OCI-LY3 (cell line): ENCODE measurements at regions not wholly inside any gene's neighbourhood (a gene's known extent, or its start where the extent isn't known, plus 50 kb on each side); places are given as distances from the start of the nearest gene placed in this dataset.

Experiments
- H2AFZ ChIP-seq: fragments of 200-600, 300-600 bp; shearing (Covaris generic); 2 replicates; pipeline ENCODE4 v1.6.0; 2014; ENCODE audit warnings: antibody characterized with exemption, low read depth, low read length
- H3K27ac ChIP-seq: fragments of 200-600, 300-600 bp; sonication (generic); 2 replicates; pipeline ENCODE4 v1.5.1; 2014; ENCODE audit warnings: mild to moderate bottlenecking, low read length, moderate library complexity, mixed read lengths
- H3K27me3 ChIP-seq: fragments of 200-600, 300-600 bp; sonication (generic); 2 replicates; pipeline ENCODE4 v1.6.1; 2014; ENCODE audit warnings: low read depth, low read length, mixed read lengths
- H3K36me3 ChIP-seq: fragments of 200-600, 300-600 bp; sonication (generic); replicated peaks from 2 replicates; pipeline ENCODE3; 2014; ENCODE audit warnings: low read depth, low read length, mixed read lengths
- H3K4me1 ChIP-seq: fragments of 300-600, 200-600 bp; sonication (generic); 2 replicates; pipeline ENCODE4 v1.6.1; 2014; ENCODE audit warnings: low read length, mixed read lengths
- H3K4me2 ChIP-seq: fragments of 200-600, 300-600 bp; sonication (generic); 2 replicates; pipeline ENCODE4 v1.6.1; 2014; ENCODE audit warnings: low read length, mixed read lengths
- H3K4me3 ChIP-seq: fragments of 300-600, 200-600 bp; sonication (generic); 2 replicates; pipeline ENCODE4 v1.5.1; 2014; ENCODE audit warnings: antibody characterized with exemption, mild to moderate bottlenecking, low read length, moderate library complexity
- H3K79me2 ChIP-seq: fragments of 300-600, 200-600 bp; shearing (Covaris generic); 2 replicates; pipeline ENCODE4 v1.6.1; 2014; ENCODE audit warnings: mild to moderate bottlenecking, low read length, mixed read lengths
- H3K9ac ChIP-seq: fragments of 300-600, 200-600 bp; shearing (Covaris generic); 2 replicates; pipeline ENCODE4 v1.6.0; 2014; ENCODE audit warnings: mild to moderate bottlenecking, low read length, moderate library complexity
- H3K9me3 ChIP-seq: fragments of 200-600, 300-600 bp; shearing (Covaris generic); 2 replicates; pipeline ENCODE4 v1.6.1; 2014; ENCODE audit warnings: low read length, mixed read lengths; ENCODE audit not compliant: insufficient read depth
- H4K20me1 ChIP-seq: fragments of 200-600, 300-600 bp; sonication (generic); 2 replicates; pipeline ENCODE4 v1.6.1; 2016; ENCODE audit warnings: low read length, mixed read lengths; ENCODE audit not compliant: insufficient read depth
- EZH2phosphoT487 ChIP-seq: fragments of 200-600 bp; shearing (Covaris generic); IDR thresholded peaks from 2 replicates; pipeline ENCODE4 v1.6.1; 2018; ENCODE audit warnings: antibody characterized with exemption, mixed run types, low read depth
- TF ChIP-seq, protein P1 (sequence below): fragments of 200-600, 300-600 bp; sonication (generic); IDR thresholded peaks from 2 replicates; pipeline ENCODE4 v1.5.1; 2014; ENCODE audit warnings: antibody characterized with exemption, low read length, low read depth

DNA sequence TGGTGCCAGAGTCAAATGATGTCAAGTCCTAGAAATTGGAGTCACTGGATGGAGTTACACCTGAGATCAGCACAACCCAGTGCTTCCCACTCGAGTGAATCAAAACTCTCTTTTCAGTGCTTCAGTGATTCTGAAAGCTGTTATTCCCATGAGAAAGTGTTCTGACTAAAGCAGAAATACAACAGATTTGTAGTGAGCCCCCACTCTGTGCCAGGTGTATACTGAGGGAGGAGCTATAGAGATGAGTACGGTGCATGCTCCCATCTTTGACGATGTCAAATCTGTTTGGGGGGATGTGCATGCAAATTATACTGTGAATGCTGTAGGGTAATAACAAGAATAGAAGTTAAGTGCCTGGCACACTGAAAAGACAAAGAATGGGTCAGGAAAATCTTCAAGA, 330.2 kb downstream of the HS3ST1 start:
- TF ChIP-seq EZH2phosphoT487: no peak
- TF ChIP-seq, protein P1, sequence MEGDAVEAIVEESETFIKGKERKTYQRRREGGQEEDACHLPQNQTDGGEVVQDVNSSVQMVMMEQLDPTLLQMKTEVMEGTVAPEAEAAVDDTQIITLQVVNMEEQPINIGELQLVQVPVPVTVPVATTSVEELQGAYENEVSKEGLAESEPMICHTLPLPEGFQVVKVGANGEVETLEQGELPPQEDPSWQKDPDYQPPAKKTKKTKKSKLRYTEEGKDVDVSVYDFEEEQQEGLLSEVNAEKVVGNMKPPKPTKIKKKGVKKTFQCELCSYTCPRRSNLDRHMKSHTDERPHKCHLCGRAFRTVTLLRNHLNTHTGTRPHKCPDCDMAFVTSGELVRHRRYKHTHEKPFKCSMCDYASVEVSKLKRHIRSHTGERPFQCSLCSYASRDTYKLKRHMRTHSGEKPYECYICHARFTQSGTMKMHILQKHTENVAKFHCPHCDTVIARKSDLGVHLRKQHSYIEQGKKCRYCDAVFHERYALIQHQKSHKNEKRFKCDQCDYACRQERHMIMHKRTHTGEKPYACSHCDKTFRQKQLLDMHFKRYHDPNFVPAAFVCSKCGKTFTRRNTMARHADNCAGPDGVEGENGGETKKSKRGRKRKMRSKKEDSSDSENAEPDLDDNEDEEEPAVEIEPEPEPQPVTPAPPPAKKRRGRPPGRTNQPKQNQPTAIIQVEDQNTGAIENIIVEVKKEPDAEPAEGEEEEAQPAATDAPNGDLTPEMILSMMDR: no peak
- peaks cover 29% of the 10 kb centered on the region for H3K4me1 ChIP-seq
- no peaks in the 10 kb centered on the region for H4K20me1 ChIP-seq
- H3K27me3 ChIP-seq: no peaks in the 10 kb centered on the region
- H3K9me3 ChIP-seq: no peaks in the 10 kb centered on the region
- no peak overlapping the region for H3K4me3 ChIP-seq
- no peak overlapping the region for H2AFZ ChIP-seq
- H3K27ac ChIP-seq: no peak overlapping the region
- H3K79me2 ChIP-seq: no peaks in the 10 kb centered on the region
- H3K36me3 ChIP-seq: no peaks in the 10 kb centered on the region
- H3K9ac ChIP-seq: no peak overlapping the region
- H3K4me2 ChIP-seq: peak overlapping the region; percentile 10

DNA sequence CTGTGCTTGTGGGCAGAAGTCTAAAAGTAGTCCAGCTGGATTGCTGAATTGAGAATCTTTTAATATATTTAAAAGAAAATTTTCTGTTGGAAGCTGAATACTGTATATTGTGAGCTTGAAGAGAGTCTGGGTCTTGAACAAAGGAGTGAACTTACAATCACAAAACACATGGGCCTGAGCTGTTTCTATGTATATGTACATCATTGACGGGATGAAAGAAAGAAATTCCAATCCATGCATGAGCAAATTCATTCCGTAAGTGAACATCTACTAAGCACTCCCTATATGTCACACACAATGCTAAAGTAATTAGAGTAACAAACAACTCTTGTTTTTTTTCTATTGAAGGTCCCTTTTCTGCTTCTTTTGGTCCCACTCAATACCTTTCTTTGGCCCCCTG, 331.0 kb downstream of the HS3ST1 start:
- Histone ChIP-seq H4K20me1 (no peaks in the 10 kb centered on the region), H3K4me3 (no peak overlapping the region), H3K27ac (no peak overlapping the region), H3K27me3 (no peaks in the 10 kb centered on the region), H3K36me3 (no peaks in the 10 kb centered on the region), H3K9me3 (no peaks in the 10 kb centered on the region), H2AFZ (no peak overlapping the region), H3K4me2 (no peak overlapping the region), H3K4me1 (peaks cover 29% of the 10 kb centered on the region), H3K79me2 (no peaks in the 10 kb centered on the region), H3K9ac (no peak overlapping the region)
- TF ChIP-seq EZH2phosphoT487: no peak
- TF ChIP-seq, protein P1: no peak

DNA sequence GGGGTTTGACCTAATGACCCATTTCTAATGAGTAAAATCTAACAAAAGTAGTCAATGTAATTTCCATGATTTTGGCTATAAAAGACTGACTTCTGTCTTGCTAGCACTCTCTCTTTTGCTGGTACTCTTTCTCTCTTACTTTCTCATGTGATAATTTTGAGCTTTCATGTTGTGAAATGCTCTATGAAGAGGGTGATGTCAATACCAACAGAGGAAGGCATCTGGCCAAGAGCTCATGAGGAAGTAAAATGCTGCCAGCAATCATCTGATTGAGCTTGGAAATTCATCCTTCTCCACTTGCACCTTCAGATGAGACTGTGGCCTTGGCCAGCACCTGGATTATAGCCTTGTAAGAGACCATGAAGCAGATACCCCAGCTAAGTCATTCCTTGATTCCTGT, 347.7 kb downstream of the HS3ST1 start:
- Histone ChIP-seq H4K20me1 (no peaks in the 10 kb centered on the region), H3K36me3 (no peaks in the 10 kb centered on the region), H3K27ac (no peak overlapping the region), H3K4me1 (no peaks in the 10 kb centered on the region), H2AFZ (no peak overlapping the region), H3K27me3 (no peaks in the 10 kb centered on the region), H3K9me3 (no peaks in the 10 kb centered on the region), H3K4me2 (no peak overlapping the region), H3K79me2 (no peaks in the 10 kb centered on the region), H3K9ac (no peak overlapping the region), H3K4me3 (no peak overlapping the region)
- no peak for TF ChIP-seq EZH2phosphoT487
- TF ChIP-seq, protein P1: no peak

DNA sequence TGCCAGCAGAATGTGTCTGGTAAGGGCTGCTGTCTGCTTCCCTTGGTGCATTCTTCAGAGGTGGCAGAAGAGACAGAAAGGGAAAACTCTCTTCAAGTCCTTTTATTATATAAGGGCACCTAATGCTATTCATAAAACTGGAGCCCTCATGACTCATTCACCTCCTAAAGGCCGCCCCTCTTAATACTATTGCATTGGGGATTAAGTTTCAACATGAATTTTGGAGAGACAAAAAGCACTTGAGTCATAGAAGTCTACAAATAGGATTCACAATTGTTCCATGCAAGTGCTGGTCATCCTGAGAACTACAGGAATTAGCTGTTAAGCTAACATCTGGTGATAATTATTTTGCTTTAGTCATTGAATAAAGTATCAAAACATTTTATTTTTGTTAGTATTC, 349.5 kb downstream of the HS3ST1 start:
- Histone ChIP-seq H3K36me3 (no peaks in the 10 kb centered on the region), H3K27me3 (no peaks in the 10 kb centered on the region), H2AFZ (no peak overlapping the region), H3K4me2 (no peak overlapping the region), H4K20me1 (no peaks in the 10 kb centered on the region), H3K4me1 (no peaks in the 10 kb centered on the region), H3K4me3 (no peak overlapping the region), H3K9ac (no peak overlapping the region), H3K79me2 (no peaks in the 10 kb centered on the region), H3K9me3 (no peaks in the 10 kb centered on the region), H3K27ac (no peak overlapping the region)
- TF ChIP-seq EZH2phosphoT487: no peak
- TF ChIP-seq, protein P1: no peak
